Stimulated activated naive CD4-positive, alpha-beta T cell treated with Interleukin-2 at 50 U/mL for 16 hours (primary cell): ENCODE measurements at regions not wholly inside any gene's neighbourhood (a gene's known extent, or its start where the extent isn't known, plus 50 kb on each side); places are given as distances from the start of the nearest gene placed in this dataset.

ENCODE experiments used
- DNase-seq: peaks from one replicate; lab custom pipeline; 2025; lab: John Stamatoyannopoulos, UW

- no peak for DNase-seq
Measured at GRCh38 chr20:22466447-22467171, 117.8 kb downstream of the FOXA2 start.

GRCh38 chr20:22465622-22466446, 118.5 kb downstream of the FOXA2 start:
- DNase-seq, result no peak

DNA sequence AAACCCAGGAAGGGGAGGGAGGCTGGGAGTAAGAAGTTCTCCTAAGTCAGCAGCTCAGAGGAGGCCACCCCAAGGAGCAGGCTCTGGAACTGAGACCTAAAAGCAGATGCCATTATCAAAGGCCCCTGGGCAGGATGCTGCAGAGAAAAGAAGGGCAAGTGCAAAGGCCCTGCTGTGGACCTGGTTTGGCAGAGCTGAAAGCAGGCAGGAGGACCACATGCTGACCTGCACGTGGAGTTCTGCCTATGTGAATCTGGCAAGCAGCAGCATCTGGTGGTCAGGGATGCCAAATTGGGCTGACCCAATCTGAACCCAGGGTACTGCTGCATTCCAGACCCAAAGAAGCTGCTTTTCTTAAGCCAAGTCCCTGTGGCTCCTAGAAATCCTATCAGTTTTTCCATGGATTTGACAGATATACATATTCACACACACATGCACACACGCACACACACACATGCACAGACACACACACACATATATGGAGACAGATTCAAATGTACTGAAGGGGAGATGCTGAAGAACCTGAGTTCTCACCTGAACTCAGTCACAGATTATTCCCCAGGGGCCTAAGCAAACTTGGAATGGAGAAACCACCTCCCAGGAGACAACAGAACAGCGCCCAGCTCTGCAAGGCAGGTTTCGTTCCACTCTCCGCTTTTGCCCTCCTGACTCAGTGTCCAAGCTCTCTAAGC, 119.9 kb downstream of the FOXA2 start:
- DNase-seq, result no peak

- no peak for DNase-seq
Measured at GRCh38 chr20:22462975-22463914, 121.1 kb downstream of the FOXA2 start.

GRCh38 chr20:22460803-22461202, 123.6 kb downstream of the FOXA2 start:
- no peak for DNase-seq

- DNase-seq, result no peak
Measured at GRCh38 chr20:22460231-22460630, 124.1 kb downstream of the FOXA2 start.

DNA sequence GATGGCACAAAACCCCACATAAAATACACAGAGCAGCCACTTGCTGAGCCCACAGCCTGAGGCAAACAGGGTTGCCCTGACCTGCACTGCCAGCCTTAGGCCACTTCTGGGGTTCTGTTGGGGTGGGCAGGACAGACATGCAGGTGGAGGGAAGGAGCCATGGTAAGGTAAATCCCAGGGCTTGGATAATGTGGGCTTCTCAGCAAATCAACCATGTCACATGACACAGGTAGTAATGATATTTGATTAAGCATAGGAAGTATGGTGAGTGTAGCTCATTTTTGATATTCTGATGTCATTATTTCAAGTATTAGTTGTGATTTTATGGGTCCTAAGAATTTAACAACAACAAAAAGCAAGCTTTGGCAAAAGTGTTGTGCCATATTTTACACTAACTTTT, 124.6 kb downstream of the FOXA2 start:
- no peak for DNase-seq

DNA sequence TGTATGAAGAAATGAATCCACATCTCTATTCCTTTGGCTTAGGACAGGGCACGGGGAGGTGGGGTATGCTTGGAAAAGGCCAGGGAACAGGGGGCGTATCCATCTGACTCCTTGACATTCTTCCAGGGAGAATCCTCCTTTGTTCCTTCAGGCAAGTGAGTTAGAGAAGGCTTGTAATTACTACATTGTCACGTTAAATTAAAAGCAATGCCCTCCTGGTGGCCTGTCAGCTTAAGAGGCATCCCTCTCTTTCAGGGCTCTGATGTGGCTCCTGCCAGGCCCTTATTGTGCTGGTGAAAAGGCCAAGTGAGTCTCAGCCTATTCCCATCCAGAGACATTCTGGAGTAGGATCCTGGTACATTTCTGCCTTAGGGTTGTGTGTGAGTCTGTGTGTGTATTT, 128.3 kb downstream of the FOXA2 start:
- no peak for DNase-seq

GRCh38 chr20:22455259-22455658, 129.1 kb downstream of the FOXA2 start:
- no peak for DNase-seq

DNA sequence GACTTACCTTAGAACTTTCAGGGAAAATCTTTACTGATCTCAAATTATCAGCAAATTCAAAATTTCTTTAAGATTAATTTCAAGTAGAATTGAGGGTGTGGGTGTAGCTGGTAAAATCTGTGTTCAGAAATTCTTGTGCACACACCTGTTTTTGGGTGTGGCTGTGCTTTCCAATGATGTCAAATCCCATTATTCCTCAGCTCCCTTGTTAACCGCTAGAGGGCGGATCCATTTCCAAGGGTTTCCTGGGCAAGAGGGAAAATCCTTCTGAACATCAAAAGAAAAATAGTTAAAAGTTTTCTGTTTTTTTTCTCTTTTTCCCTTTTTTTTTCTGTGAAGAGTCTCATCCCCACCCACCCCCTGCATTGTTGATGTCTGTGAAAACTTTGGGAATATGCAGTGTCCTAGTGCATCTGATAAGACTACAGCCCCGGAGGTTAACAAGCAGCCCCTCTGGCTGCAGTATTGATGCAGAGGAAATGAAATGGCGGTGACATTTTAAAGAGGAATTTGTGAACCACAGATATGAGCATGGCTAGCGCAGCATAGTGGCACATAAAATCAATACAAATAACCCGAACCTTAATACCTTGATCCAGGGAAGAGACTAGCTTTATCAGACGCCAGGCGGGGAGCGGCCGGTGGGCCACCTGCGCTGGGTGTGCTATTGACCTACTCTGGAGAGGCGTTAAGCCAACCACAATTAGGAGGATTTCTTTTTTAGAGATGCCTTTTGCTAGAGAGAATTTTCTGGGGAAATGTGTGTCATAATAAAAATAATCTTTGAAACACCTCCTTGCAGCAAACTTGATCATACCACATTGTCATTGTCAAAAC, 130.9 kb downstream of the FOXA2 start:
- DNase-seq, result no peak

- DNase-seq, result no peak
Measured at GRCh38 chr20:22452442-22453011, 131.8 kb downstream of the FOXA2 start.

- no peak for DNase-seq
Measured at GRCh38 chr20:22450537-22450936, 133.8 kb downstream of the FOXA2 start.

DNA sequence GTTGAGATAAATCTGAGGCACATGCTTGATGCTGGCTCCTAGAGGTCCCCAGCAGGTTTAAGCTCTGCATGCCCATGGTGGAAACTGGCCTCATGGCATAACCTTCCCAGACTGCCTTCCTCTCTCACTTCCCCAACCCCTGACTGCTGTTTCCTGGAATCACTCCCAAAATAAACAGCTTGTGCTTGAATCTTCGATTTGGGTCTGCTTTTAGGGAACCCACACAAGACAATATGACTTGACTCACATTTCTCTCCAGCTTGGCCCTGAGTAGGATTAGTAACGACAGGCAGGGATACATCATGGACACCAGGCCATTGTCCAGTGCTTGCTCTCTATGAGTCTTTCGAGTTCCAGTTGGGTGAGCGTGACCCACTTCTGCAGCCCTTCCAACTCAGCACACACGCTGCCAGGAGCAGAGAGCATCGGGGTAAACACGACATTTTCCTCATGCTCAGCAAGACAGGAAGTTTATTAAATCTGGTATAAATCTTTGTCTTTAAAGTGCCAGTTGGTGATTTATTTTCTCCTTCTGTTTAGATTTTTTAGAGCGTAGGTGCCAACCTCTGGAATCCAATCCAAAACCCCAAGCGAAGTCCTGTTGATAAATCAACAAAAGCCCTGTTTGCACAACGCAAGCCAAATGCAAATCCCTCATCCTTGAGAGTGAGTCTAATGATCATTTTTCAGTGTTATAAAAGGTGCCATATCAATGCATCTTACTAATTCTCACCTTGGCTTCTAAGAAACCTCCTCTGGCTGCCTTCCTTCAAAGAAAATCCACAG, 135.0 kb downstream of the FOXA2 start:
- no peak for DNase-seq

- no peak for DNase-seq
Measured at GRCh38 chr20:22447447-22447778, 137.0 kb downstream of the FOXA2 start.

- DNase-seq, result no peak
Measured at GRCh38 chr20:22446613-22447446, 137.5 kb downstream of the FOXA2 start.

GRCh38 chr20:22442318-22442717, 142.1 kb downstream of the FOXA2 start:
- no peak for DNase-seq

- no peak for DNase-seq
Measured at GRCh38 chr20:22438926-22439325, 145.4 kb downstream of the FOXA2 start.

GRCh38 chr20:22438346-22438745, 146.0 kb downstream of the FOXA2 start:
- DNase-seq, result no peak

- no peak for DNase-seq
Measured at GRCh38 chr20:22437354-22437753, 147.0 kb downstream of the FOXA2 start.
